ENCODE measurements at regions not wholly inside any gene's neighbourhood (a gene's known extent, or its start where the extent isn't known, plus 50 kb on each side); places are given as distances from the start of the nearest gene placed in this dataset.

DNA sequence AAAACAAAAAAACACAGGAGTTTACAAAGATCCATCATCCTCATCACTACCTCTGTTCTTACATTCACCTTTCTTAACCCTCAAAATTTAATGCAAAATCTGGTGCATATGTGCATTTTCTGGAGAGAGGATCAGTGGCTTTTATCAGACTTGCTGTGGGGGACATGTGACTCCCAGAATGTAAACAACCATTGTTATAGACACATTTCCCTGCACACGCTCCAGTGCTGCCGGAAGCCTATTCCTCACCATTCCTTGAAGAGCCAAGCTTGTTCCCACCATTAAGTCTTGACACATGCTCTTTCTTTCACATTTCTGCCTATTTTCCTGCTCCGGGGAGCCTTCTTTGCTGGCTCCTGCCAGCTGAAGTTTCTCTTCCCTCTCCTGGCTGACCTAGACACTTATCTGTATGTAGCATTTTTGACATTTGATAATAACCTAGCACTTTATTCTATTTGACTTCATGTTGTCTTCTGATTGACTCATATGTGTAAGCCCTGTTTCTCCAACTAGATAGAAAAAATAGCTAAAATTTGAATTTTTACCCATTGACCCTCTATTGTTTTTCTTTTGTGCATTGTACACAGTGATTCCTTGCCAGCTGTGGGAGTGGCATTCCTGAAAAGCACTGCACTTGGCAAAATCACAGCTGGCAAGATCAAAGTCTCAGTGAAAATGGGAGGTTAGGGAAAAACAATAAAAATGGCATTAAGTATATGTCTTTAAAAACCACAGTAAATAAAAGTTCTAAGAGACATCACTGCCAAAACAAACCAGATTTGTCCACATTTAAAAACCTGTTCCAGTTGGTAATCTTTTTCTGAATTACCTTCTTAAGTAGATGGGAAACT is 76.8 kb upstream of the CIBAR2 start:
- DNase-seq: no peak

DNA sequence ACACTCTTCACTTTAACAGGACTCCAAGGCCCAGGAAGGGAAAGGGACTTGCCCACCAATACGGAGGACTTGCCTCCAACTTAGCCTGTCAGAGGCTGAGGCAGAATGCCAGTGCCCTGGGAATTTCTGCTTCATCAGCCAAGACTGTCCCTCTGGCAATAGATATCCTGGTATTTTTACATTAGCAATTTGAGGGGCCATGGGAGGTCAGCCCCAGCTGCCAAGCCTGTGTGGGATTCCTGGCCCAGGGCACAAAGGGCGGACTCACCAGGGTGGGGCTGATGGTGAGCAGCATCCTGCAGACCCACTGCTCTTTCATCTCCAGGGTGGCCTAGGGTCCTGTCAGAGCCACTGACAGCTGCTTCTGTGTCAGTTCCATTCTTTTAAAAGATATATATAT is 78.3 kb upstream of the CIBAR2 start:
- DNase-seq: no peak

DNA sequence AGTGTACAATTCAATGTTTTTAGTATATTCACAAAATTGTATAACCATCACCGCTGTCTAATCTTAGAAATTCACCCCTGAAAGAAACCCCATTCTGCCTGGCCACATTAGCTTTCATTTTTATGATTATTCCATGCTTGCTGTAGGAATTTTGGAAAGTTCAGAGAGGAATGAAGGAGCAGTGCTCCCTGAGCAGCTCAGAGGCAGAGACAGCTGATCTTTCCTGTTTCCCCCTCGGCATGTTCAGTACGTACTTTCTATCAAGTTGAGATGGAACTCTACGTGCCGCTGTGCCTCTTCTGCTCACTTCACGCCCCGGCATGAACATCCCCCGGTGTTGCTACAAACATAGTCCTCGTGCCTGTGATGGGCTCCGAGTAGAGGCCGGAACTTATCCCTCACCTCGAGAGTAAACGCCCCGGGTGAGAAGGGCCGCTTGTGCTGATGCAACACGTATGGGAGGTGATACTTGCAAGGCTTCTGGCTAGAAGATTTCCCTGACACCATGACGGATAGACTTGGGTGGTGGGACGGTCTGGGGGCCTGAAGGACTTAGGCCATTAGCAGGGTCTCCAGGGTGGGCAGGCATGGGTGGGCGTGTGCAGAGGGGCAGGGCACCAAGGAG is 79.2 kb upstream of the CIBAR2 start:
- no peak for DNase-seq

DNA sequence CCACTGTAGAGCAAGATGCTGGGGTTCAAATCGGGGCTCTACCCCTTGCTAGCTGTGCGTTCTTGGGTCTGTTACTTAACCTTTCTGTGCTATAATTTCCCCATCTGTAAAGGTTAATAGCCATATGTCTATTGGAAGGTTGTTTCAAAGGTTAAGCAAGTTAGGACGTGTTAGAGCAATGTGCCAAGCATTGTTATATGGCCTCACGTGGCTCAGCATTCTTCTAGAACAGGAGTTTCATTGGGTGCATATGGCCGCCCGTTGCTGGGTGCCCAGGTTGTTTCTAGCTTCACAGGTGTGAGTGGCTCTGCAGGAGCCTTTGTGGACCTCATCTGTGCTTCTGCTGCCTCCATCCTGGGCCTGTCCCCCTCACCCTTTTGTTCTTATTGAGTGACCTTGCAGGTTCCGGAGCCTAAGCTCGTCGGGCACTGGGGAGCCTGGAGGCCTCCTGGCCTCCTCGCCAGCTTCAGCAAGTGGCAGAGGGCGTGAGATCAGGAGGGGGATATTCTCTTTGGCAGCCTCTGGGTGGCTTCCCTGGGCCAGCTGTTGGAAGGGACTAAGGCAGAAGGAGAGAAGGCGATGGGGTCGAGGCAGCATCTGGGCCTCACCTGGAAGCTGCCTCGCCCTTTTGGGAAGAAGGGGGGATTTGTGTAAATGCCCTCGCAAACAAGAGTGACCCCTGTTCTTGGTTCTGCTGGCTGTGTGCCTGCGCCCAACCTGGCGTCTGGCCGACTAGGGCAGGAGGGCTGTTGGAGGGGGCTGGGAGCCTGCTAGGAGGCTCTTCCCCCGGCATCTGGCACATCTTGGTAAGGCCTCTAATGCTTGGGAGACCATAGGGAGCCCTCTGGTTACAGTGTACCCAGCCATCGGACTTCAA is 80.2 kb upstream of the CIBAR2 start:
- no peak for DNase-seq

DNA sequence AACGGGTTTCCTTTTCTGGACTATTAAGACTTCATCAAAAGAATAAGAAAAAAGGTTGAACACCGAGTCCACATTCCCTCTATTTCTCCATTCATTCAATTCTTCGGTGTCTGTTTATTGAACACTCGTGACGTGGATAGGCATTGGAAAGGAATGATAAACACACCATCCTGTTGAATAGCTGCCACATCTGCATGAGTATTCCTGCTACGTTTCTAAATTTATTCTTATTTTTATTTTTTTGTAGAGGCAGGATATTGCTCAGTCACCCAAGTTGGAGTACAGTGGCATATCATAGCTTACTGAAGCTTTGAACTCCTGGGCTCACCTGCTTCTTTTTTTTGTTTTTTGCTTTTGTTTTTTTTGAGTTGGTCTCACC is 80.8 kb upstream of the CIBAR2 start:
- DNase-seq: no peak

DNA sequence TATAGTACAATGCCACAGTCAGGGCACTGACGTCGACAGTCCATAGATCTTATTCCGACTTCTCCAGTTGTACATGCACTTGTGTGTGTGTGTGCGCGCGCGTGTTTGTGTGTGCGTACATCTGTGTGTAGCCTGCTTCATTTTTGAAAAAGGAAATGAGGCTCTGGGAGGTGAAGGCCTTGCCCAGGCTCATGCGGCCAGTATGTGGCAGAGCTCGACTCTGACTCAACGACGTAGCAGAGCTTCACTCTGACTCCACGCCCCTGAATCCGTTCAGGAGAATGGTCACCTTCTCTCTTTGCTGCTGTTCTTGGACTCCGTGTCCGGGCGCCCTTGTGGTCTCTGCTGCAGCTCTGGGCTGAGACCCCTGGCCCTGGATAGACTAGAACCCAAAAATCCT is 81.6 kb upstream of the CIBAR2 start:
- no peak for DNase-seq

DNA sequence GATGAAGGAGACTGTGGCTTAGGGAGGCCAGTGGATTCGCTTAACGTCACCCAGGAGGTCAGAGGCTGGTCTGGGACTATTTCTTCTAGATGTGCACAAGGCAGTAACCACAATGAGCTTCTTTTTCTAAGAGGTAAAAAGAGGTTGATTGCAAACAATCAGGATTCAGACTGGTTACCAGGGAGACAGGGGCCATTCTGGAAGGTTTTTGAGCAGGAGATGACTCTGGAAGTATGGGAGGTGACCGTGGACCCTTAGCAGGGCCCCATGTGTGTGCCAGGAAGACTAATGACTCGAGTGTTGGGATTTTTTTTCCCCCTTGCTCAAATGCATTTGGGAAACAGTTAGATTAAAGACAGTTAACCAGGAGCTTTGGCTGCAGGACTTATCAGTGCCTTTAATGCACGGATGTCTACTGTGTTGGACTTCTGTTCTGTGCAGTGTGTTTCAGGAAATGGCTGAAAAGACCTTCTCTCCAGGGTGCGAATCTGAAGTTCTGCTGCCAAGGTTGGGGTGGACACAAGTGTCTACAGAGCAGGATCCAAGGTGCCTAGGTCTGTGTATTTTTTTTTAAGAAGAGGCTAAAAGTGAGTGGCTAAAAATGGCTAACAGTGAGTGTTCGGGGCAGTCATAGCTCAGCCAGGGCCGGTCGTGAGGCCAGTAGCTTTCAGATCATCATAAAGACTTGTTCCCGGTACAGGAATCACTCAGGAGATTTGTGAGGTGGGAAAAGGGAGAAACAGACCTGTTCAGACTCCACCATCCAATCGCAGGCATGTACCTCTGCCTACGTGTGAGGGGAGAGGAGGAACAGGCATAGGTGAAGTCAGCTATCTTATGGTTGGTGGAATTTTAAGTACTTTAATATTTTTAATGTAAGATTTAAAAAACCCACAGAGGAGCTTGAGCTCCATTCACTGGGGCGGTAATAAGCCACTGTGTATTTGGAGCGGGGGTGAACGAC is 82.3 kb upstream of the CIBAR2 start:
- DNase-seq: no peak

DNA sequence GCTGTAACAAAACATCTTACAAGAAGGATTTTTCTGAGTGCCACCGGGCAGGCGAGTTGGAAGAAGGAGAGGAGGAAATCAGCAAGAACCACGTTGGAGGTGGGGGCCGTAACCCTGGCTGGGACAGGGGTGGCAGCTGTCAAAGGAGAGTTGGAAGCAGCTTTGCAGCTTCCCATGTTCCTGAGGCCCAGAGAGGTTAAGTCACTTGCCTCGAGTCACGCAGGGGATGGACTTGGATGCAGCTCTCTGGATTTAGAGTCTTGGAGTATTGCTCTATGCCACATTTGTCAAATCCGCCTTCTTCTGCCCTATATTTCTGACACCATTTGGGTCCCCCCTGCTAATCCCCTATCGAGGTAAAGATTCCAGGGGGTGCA is 83.0 kb upstream of the CIBAR2 start:
- no peak for DNase-seq

DNA sequence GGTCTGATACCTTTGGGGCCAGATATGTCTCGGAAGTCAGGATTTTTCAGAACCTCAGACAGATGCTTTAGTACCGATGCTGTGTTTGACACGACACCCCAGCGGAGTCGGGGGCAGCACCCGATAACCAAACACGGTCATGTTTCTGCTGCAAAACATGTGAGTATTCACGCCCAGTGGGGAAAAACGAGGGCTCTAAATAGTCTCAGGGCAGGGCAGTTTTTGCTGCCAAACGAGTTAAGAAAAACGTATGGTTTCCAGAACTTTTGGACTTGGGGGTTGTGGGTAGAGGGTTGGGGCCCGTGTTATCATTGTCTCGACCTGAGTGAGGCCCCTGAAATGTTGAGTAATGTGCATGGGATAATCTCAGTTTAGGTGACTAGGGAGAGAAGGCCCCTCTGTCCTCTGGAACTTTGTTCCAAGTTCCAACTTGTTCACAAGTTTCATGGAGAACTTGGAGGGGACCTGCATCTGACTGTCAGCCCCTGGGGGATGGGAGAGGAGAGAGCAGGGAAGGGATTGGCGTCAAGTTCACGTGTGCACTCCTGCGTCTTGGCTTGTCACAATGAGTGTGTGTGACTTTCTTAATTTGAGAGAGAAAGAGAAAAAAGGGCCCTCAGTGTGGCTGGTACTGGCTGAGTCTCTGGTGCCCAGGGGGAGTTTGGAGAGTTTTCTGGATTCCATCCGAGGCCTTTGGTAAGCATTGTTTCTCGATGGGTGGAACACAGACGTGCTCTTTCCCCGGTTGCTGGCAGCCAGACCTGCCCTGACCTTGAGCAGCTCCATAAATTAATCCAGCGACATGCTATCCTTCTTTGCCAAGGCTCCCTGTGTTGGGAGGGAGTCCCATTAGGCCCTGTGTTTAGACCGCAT is 83.9 kb upstream of the CIBAR2 start:
- DNase-seq: no peak

DNA sequence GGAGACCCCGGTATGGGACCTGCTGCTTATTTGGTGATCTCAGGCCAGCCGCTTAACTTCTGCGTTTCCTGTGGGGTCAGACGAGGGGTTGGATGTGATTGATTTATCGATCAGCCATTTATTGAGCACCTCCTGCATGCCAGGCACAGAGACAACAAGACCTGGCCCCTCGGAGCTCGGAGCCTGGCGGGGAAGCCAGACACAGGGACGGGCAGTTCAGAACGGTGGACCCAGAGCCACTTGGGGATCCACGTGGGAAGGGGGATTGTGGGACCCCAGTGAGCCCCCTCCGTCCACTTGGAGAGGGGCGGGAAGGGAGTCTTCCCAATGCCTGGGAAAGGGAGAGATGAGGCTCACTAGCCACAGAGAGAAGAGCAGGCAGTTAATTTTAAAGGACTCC is 84.7 kb upstream of the CIBAR2 start:
- no peak for DNase-seq

DNA sequence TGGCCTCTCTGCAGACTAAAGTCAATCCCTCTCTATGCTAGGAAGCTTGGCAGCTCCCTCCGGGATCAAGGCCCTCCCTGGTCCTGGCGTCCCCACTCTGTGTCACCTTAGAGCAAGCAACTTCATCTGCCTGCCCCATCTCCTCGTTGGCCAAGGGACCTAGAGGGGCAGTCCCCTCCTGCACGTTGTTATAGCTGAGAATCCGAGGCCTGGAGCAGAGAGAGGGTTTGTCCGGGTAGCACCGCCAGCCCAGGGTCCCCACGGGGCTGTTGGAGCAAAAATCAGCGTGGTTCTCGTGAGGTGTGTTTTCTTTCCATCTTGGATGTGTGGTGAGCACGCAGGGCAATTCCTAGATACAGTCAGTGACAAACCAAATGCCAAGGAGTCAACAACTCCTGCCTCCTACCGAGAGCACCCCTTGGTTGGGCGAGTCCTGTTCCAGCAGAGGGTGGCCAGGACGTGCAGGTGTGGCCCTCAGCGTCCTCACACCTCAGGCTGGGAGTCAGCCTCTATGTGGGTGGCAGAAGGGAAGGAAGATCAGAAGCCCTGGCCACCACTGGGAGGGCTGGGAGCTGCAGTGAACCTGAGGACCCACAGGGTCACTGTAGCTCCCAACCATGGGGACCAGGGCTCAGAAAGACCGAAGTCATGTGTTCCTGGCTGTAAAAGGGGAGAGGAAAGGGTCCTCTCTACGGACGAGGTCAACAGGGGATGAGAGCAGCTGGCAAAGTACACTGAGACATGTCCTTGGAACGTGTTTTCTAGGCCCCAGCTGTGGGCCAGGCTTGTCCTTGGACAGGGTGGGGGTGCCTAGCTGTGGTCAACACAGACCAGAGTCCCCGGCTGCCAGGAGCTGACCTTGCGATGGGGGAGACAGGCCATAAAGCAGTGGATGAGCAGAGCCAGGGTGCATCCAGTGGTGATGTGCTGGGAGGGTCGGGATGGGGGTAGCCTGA is 85.6 kb upstream of the CIBAR2 start:
- no peak for DNase-seq

DNA sequence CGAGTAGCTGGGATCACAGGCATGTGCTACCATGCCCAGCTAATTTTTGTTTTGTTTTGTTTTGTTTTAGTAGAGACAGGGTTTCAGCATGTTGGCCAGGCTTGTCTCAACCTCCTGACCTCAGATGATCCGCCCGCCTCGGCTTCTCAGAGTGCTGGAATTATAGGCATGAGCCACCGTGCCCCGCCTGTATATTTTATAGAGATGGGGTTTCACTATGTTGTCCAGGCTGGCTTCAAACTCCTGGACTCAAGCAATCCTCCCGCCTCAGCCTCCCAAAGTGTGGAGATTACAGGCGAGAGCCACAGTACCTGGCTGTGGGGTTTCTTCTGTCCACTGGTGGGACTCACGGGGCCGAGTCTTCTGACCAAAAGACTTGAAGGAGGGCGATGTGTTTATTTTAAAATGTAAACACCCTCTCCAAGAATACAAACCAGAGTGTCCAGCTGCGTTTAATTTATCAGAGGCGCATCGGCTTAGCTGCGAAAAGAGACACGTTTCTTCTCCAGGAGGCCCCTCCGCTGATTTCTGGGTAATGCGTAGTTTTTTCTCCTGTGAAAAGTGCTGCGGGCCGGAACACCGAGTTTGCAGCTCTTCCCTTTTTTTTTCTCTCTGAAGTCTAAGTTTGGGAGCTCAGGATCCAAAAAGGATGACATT is 86.9 kb upstream of the CIBAR2 start:
- no peak for DNase-seq

DNA sequence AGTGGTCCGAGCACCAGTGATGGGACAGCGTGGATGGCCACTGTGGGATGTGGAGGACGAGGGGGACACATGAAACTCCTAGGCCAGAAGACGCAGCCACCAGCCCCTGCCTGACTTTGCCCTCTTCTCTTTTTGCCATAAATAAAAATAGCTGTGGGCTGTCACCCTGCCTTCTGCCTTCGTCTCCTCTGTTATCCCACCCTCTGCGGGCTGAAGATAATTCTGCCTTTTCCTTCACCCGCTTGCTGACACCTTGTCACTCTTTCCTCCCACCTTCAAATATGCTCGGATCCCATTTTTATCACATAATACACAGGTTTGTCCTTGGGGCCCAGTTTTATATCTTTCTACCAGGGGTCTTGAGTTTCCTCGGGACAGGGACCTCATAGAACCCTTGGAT is 87.6 kb upstream of the CIBAR2 start:
- no peak for DNase-seq

DNA sequence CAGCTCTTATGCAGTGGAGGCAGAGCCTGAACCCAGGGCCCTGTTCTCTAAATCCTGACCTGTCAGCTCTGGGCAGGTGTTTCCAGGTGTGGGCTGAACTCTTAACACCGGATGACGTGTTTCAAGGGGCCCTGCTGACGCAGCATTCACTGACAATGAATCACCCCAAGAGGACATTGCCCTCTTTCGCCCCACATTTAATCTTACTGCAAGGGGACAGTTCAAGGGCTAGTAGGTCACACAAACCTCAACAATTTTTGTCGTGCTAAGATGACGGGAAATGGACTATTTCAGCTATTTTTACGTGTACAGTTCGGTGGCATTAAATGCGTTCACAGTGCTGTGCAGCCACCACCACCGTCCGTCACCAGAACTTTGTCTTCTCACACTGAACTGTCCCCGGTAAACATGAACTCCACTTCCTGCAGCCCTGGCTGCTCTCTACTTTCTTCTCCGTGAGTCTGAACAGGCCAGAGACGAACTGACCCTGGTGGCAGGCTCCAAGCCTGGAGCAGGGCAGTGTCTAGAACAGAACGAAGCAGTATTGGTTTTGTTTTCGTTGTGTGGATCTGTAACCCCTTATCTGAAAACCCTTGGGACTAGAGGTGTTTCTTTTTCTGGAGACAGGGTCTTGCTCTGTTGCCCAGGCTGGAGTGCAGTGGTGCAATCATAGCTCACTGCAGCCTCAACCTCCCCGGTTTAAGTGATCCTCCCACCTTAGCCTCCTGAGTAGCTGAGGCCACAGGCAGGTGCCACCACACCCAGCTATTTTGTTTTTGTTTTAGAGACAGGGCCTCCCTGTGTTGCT is 88.4 kb upstream of the CIBAR2 start:
- DNase-seq: no peak

DNA sequence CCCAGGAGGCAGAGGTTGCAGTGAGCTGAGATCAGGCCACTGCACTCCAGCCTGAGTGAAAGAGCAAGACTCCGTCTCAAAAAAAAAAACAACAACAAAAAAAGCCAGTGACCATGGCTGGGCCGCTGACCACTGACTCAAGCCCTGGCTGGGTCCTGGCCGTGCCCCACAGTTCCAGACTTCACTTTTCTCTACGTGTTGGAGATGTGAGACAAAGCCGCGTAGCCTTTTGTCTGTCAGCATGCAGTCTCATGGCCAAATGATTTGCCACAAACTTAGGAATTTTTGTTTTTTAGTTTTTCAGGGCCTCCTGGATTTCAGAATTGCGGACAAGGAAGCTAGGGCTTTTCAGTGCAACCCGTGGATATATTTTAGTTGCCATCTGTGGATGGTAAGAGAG is 89.3 kb upstream of the CIBAR2 start:
- no peak for DNase-seq

DNA sequence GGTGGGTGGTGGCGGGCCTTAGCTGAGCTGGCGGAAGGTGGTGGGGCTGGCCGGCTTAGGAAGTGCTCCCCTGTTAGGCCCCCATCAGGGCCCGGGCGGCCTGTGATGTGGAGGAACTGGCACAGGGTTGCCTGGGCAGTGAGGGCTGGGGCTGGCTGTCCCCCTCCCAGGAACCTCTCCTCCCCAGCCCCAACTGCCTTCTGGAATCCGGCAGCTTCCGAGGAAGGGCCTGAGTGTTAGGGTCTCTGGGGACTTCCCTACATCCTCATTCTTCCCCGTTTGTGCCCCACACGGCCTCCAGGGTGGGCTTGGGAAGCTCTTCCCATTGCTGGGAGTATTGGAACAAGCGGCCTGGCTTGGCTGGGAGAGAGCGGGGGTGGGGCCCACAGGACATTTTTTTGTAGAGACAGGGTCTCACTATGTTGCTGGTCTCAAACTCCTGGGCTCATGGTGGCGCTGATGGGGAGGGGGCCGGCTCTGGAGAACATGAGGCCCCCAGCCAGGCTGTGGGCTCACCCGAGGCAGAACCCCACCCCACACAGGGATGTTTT is 89.9 kb upstream of the CIBAR2 start:
- DNase-seq: no peak

DNA sequence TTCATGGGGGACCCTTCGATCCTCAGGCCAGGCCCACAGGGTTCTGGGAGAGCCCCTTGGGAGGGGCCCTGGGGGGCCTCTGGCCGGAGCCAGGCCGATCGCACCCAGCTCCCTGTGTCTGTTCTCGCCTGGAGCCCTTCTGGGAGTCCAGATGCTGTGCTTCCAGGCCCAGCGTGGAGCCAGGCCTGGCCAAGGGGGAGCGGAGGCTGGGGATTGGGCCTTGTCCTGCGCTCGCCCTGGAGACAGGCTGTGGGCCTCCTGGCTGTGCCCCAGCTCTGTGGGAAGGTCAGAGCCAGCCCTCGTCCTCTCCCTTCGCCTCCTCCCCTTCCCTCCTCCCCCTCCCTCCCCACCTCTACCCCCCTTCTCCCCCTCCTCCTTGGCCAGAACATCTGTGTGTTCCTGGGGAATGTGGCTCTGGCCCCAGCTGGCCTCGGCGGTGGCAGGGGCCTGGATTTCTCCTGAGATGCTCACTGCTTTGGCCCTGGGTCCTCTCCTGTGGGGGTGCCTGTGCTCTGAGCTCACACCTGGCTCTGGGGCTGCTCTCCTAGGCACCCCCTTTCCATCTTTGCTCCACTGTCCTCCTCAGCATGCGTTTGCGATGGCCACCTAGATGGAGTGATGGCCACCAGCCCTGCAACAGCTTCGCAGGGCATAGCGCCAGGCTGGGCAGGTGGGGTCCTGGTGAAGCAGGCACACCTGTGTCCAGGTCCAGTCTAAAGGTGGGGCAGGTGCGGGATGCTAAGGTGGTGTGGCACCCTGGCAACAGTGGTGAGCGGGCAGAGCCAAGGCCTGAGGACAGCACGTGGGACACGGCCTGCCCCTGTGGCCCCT is 90.6 kb upstream of the CIBAR2 start:
- no peak for DNase-seq

DNA sequence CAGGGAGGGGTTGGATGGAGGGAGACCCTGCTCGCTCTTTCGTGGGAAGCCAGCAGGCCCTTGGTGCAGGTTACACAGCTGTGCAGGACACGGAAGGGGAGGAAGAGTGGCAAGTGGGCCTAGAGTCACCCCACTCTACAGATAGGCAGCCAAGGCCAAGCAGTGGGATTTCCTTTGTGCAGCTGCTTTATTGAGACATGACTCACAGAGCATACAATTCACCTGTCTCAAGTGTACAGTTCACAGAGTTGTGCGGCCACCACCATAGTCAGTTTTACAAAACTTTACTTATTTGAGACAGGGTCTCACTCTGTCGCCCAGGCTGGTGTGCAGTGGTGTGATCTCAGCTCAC is 91.2 kb upstream of the CIBAR2 start:
- no peak for DNase-seq

All from activated effector memory CD4-positive, alpha-beta T cell treated with Interleukin-2 at 50 U/mL for 16 hours (primary cell).